GM12891 (cell line): ENCODE measurements at regions not wholly inside any gene's neighbourhood (a gene's known extent, or its start where the extent isn't known, plus 50 kb on each side); places are given as distances from the start of the nearest gene placed in this dataset.

Experiments used
- POLR2A ChIP-seq: IDR thresholded peaks from 2 replicates; pipeline ENCODE4 v1.6.1; 2011; ENCODE audit warnings: low read depth, low read length, control low read depth
- POLR2AphosphoS5 ChIP-seq: IDR thresholded peaks from 2 replicates; pipeline ENCODE4 v1.6.1; 2011; ENCODE audit warnings: low read depth, low read length, control low read depth

DNA sequence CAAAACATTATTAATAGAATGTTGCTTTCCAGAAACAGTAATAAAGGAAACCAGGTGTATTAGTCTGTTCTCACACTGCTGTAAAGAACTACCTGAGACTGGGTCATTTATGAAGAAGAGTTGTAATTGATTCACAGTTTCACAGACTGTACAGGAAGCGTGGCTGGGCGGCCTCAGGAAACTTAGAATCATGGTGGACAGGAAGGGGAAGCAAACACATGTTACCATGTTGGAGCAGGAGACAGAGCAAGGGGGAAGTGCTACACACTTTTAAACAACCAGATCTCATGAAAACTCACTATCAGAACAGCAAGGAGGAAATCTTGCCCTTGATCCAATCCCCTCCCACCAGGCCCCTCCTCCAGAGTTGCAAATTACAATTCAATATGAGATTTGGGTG lies 815.8 kb downstream of the TRIML1 start:
- TF ChIP-seq POLR2A = no peak
- no peak for TF ChIP-seq POLR2AphosphoS5
